H1 (cell line): ENCODE measurements at regions not wholly inside any gene's neighbourhood (a gene's known extent, or its start where the extent isn't known, plus 50 kb on each side); places are given as distances from the start of the nearest gene placed in this dataset.

ENCODE experiments used
- CTCF ChIA-PET: fragments of 300-600 bp; sonication (Branson Sonifier 250); formaldehyde crosslinking; loops from one replicate; lab custom pipeline; 2021; ENCODE audit not compliant: partially characterized antibody; lab: Charles Lee
- POLR2A ChIA-PET: fragments of 300-600 bp; sonication (Branson Sonifier 250); formaldehyde crosslinking; loops from one replicate; lab custom pipeline; 2021; ENCODE audit warnings: inconsistent platforms; ENCODE audit not compliant: partially characterized antibody; lab: Charles Lee
- DNase-seq, 2 experiments: peaks; one replicate each; pipeline versions ENCODE4 v3.0.0 to v3.0.0-alpha.2; 2010 to 2022; ENCODE audit warnings: low spot score in 2 of 2, low read depth in 1 of 2, mixed read lengths in 1 of 2
- FAIRE-seq: peaks from 2 replicates; lab custom pipeline; 2011; peaks lifted over from hg19 to GRCh38; lab: Jason Lieb, UNC
- H2AFZ ChIP-seq: 2 replicates; pipeline ENCODE4 v1.8.1; 2012; ENCODE audit warnings: low read length, inconsistent platforms
- H2AK5ac ChIP-seq: 2 replicates; pipeline ENCODE4 v1.6.1; 2013; ENCODE audit warnings: low read depth, low read length
- H2BK120ac ChIP-seq: replicated peaks from 2 replicates; pipeline ENCODE3; 2013; ENCODE audit warnings: low read depth, low read length, inconsistent platforms
- H2BK12ac ChIP-seq: 2 replicates; pipeline ENCODE4 v1.6.1; 2013; ENCODE audit warnings: low read depth, low read length
- H2BK15ac ChIP-seq: 2 replicates; pipeline ENCODE4 v1.6.1; 2013; ENCODE audit warnings: low read length
- H2BK20ac ChIP-seq: 2 replicates; pipeline ENCODE4 v1.6.1; 2013; ENCODE audit warnings: low read length
- H2BK5ac ChIP-seq: 2 replicates; pipeline ENCODE4 v1.6.1; 2013; ENCODE audit warnings: low read depth, low read length
- H3K14ac ChIP-seq: 2 replicates; pipeline ENCODE4 v1.6.1; 2013; ENCODE audit warnings: inconsistent platforms; ENCODE audit not compliant: insufficient read length
- H3K18ac ChIP-seq: 2 replicates; pipeline ENCODE4 v1.6.1; 2013; ENCODE audit warnings: low read length; ENCODE audit errors: extremely low read depth
- H3K23ac ChIP-seq: 2 replicates; pipeline ENCODE4 v1.6.1; 2013; ENCODE audit warnings: inconsistent platforms; ENCODE audit not compliant: insufficient read length
- H3K23me2 ChIP-seq: 2 replicates; pipeline ENCODE4 v1.6.1; 2013; ENCODE audit warnings: low read depth, low read length
- H3K27ac ChIP-seq: 2 replicates; pipeline ENCODE4 v1.6.1; 2011; ENCODE audit warnings: low read depth, low read length, inconsistent platforms
- H3K27me3 ChIP-seq, 4 experiments: replicated peaks in 1 of 4; 1 replicate in 1 of 4; 2 replicates in 3 of 4; pipeline versions ENCODE4 v1.6.1 to v1.8.1; 2011 to 2013; ENCODE audit warnings: low read length in 3 of 4, mild to moderate bottlenecking in 3 of 4, inconsistent platforms in 2 of 4, mixed read lengths in 2 of 4, moderate library complexity in 1 of 4; ENCODE audit not compliant: control insufficient read depth in 3 of 4, insufficient read depth in 3 of 4; ENCODE audit errors: extremely low read depth in 1 of 4
- H3K36me3 ChIP-seq, 4 experiments: 2 replicates each; pipeline versions ENCODE4 v1.6.1 to v1.8.1; 2011 to 2013; ENCODE audit warnings: mild to moderate bottlenecking in 4 of 4, low read length in 3 of 4, moderate library complexity in 2 of 4, control low read depth in 1 of 4, inconsistent platforms in 1 of 4; ENCODE audit not compliant: insufficient read depth in 4 of 4, control insufficient read depth in 2 of 4
- H3K4ac ChIP-seq: replicated peaks from 2 replicates; pipeline ENCODE3; 2013; ENCODE audit warnings: low read length, low read depth, mixed read lengths, inconsistent platforms; ENCODE audit not compliant: insufficient read length
- H3K4me1 ChIP-seq, 4 experiments: replicated peaks in 1 of 4; 1 replicate in 1 of 4; 2 replicates in 3 of 4; pipeline versions ENCODE4 v1.6.1 to v1.8.1; 2011 to 2013; ENCODE audit warnings: low read length in 3 of 4, inconsistent platforms in 2 of 4, mixed read lengths in 1 of 4; ENCODE audit not compliant: insufficient read depth in 4 of 4, control insufficient read depth in 3 of 4
- H3K4me2 ChIP-seq, 2 experiments: 2 replicates each; pipeline versions ENCODE4 v1.6.1 to v1.8.1; 2011 to 2013; ENCODE audit warnings: low read depth in 2 of 2, low read length in 2 of 2, control low read depth in 1 of 2, inconsistent platforms in 1 of 2, mild to moderate bottlenecking in 1 of 2; ENCODE audit not compliant: insufficient read depth in 1 of 2
- H3K4me3 ChIP-seq, 4 experiments: fragments of 200-600, 300-600 bp in 1 of 4; sonication (generic), shearing (Covaris generic), sonication (Bioruptor Twin) in 1 of 4; 2 replicates each; pipeline versions ENCODE4 v1.5.1 to v1.8.1; 2011 to 2016; ENCODE audit warnings: low read length in 4 of 4, low read depth in 3 of 4, control low read depth in 2 of 4, inconsistent platforms in 2 of 4, mild to moderate bottlenecking in 2 of 4, mixed read lengths in 1 of 4, moderate library complexity in 1 of 4; ENCODE audit not compliant: insufficient read depth in 2 of 4; ENCODE audit errors: extremely low read depth in 1 of 4
- H3K56ac ChIP-seq: replicated peaks from 2 replicates; pipeline ENCODE3; 2013; ENCODE audit warnings: low read depth, mild to moderate bottlenecking, mixed read lengths, low read length, inconsistent platforms; ENCODE audit not compliant: insufficient read length
- H3K79me1 ChIP-seq: 2 replicates; pipeline ENCODE4 v1.6.1; 2013; ENCODE audit warnings: low read depth, low read length, control low read depth
- H3K79me2 ChIP-seq, 2 experiments: 2 replicates each; pipeline versions ENCODE4 v1.6.1 to v1.8.1; 2012 to 2013; ENCODE audit warnings: low read length in 2 of 2, mild to moderate bottlenecking in 2 of 2, inconsistent platforms in 1 of 2; ENCODE audit not compliant: insufficient read depth in 2 of 2, control insufficient read depth in 1 of 2
- H3K9ac ChIP-seq, 4 experiments: replicated peaks in 1 of 4; 1 replicate in 1 of 4; 2 replicates in 3 of 4; pipeline versions ENCODE4 v1.6.1 to v1.8.1; 2011 to 2013; ENCODE audit warnings: low read depth in 3 of 4, low read length in 3 of 4, control low read depth in 2 of 4, mild to moderate bottlenecking in 2 of 4, moderate library complexity in 2 of 4, inconsistent platforms in 1 of 4; ENCODE audit errors: extremely low read depth in 1 of 4
- H3K9me3 ChIP-seq, 2 experiments: 2 replicates each; pipeline versions ENCODE4 v1.6.1 to v1.8.1; 2012 to 2013; ENCODE audit warnings: mild to moderate bottlenecking in 2 of 2, moderate library complexity in 2 of 2, control low read depth in 1 of 2, inconsistent platforms in 1 of 2, low read depth in 1 of 2, low read length in 1 of 2, mixed read lengths in 1 of 2; ENCODE audit not compliant: insufficient read depth in 2 of 2
- H4K20me1 ChIP-seq, 2 experiments: replicated peaks in 1 of 2; 2 replicates each; pipeline versions ENCODE3 to v1.8.1; 2011 to 2013; ENCODE audit warnings: inconsistent platforms in 2 of 2, low read length in 2 of 2, mild to moderate bottlenecking in 1 of 2; ENCODE audit not compliant: insufficient read depth in 2 of 2, control insufficient read depth in 1 of 2
- H4K5ac ChIP-seq: 2 replicates; pipeline ENCODE4 v1.6.1; 2013; ENCODE audit warnings: low read length, low read depth, mixed read lengths, inconsistent platforms; ENCODE audit not compliant: insufficient read length
- H4K8ac ChIP-seq: 2 replicates; pipeline ENCODE4 v1.8.0; 2013; ENCODE audit warnings: mild to moderate bottlenecking, moderate library complexity, low read length, inconsistent platforms; ENCODE audit not compliant: insufficient read depth; ENCODE audit errors: extremely low read depth
- H4K91ac ChIP-seq: replicated peaks from 2 replicates; pipeline ENCODE3; 2013; ENCODE audit warnings: low read length, mixed read lengths, inconsistent platforms; ENCODE audit not compliant: insufficient read length
- ATF3 ChIP-seq: IDR thresholded peaks from 2 replicates; pipeline ENCODE4 v1.6.1; 2011; ENCODE audit warnings: low read depth, mild to moderate bottlenecking, low read length; ENCODE audit not compliant: insufficient read depth
- BCL11A ChIP-seq, 2 experiments: IDR thresholded peaks; one replicate each; pipeline ENCODE4 v1.6.1; 2011; ENCODE audit warnings: low read depth in 2 of 2, low read length in 2 of 2, mild to moderate bottlenecking in 2 of 2
- BRCA1 ChIP-seq: IDR thresholded peaks from 2 replicates; pipeline ENCODE4 v1.6.1; 2012; ENCODE audit warnings: low read depth, low read length, improper control_type of control experiment
- CBX8 ChIP-seq: fragments of 300-800, 300-1000 bp; sonication (generic); IDR thresholded peaks from 2 replicates; pipeline ENCODE4 v1.7.1; 2016; ENCODE audit warnings: low read depth, low read length, borderline replicate concordance
- EGR1 ChIP-seq: IDR thresholded peaks from 2 replicates; pipeline ENCODE4 v1.6.1; 2011; ENCODE audit warnings: low read depth, low read length, borderline replicate concordance
- FOSL1 ChIP-seq: IDR thresholded peaks from 2 replicates; pipeline ENCODE4 v1.6.1; 2011; ENCODE audit warnings: mild to moderate bottlenecking, low read depth, low read length, moderate library complexity; ENCODE audit not compliant: insufficient read depth
- KDM4A ChIP-seq: IDR thresholded peaks from one replicate; pipeline ENCODE4 v1.7.1; 2012; ENCODE audit warnings: low read depth, mild to moderate bottlenecking, moderate library complexity, low read length, inconsistent platforms; ENCODE audit not compliant: severe bottlenecking
- PHF8 ChIP-seq: fragments of 200-600 bp; sonication (generic); conservative IDR thresholded peaks from 2 replicates; pipeline ENCODE4 v1.7.1; 2012; ENCODE audit warnings: low read depth, mild to moderate bottlenecking, inconsistent platforms, low read length, moderate library complexity
- RAD21 ChIP-seq, 2 experiments: IDR thresholded peaks in 1 of 2; conservative IDR thresholded peaks in 1 of 2; 2 replicates each; pipeline ENCODE4 v1.6.1; 2011; ENCODE audit warnings: low read depth in 2 of 2, low read length in 2 of 2, improper control_type of control experiment in 1 of 2, inconsistent platforms in 1 of 2, mild to moderate bottlenecking in 1 of 2, moderate library complexity in 1 of 2
- RFX5 ChIP-seq: IDR thresholded peaks from 2 replicates; pipeline ENCODE4 v1.6.1; 2011; ENCODE audit warnings: low read depth, low read length, improper control_type of control experiment, borderline replicate concordance
- RXRA ChIP-seq: IDR thresholded peaks from 2 replicates; pipeline ENCODE4 v1.6.1; 2011; ENCODE audit warnings: low read depth, mild to moderate bottlenecking, low read length, moderate library complexity; ENCODE audit not compliant: insufficient read depth
- SP1 ChIP-seq: IDR thresholded peaks from 2 replicates; pipeline ENCODE4 v1.6.1; 2011; ENCODE audit warnings: low read depth, low read length
- SP4 ChIP-seq: IDR thresholded peaks from 2 replicates; pipeline ENCODE4 v1.6.1; 2012; ENCODE audit warnings: low read length, inconsistent platforms
- SRF ChIP-seq: IDR thresholded peaks from 2 replicates; pipeline ENCODE4 v1.6.1; 2011; ENCODE audit warnings: mild to moderate bottlenecking, low read depth, low read length, moderate library complexity
- WGBS, 2 experiments: shearing (Covaris generic) in 1 of 2; methylation state at CpG; one replicate each; pipeline versions ENCODE4 v1.1.6 to v1.1.7; 2013 to 2015; ENCODE audit warnings: low lambda C conversion rate in 2 of 2, mixed read lengths in 2 of 2, inconsistent platforms in 1 of 2, low coverage in 1 of 2, missing lambda C conversion rate in 1 of 2; ENCODE audit not compliant: insufficient replicate concordance in 2 of 2, insufficient coverage in 1 of 2, insufficient read length in 1 of 2; ENCODE audit errors: extremely low coverage in 1 of 2, missing lambda C conversion rate in 1 of 2; 5-methylcytosine and 5-hydroxymethylcytosine counted together

GRCh38 chr12:92213166-92213565, 67.5 kb upstream of the BTG1 start:
- Histone ChIP-seq H2BK15ac (no peak overlapping the region), H4K20me1 (no peaks in the 10 kb centered on the region), H3K23ac (no peak overlapping the region), H2AFZ (no peak overlapping the region), H3K9ac (no peak overlapping the region), H3K27me3 (no peaks in the 10 kb centered on the region), H3K18ac (no peak overlapping the region), H3K4ac (no peak overlapping the region), H3K79me1 (no peaks in the 10 kb centered on the region), H2BK120ac (peak overlapping the region; percentile 66), H3K27ac (no peak overlapping the region), H4K8ac (no peak overlapping the region), H3K79me2 (no peaks in the 10 kb centered on the region), H4K5ac (no peak overlapping the region), H3K23me2 (no peaks in the 10 kb centered on the region), H3K56ac (no peak overlapping the region), H4K91ac (no peak overlapping the region), H3K4me3 (no peak overlapping the region), H2BK20ac (no peak overlapping the region), H3K4me2 (no peak overlapping the region), H3K9me3 (no peaks in the 10 kb centered on the region), H3K36me3 (no peaks in the 10 kb centered on the region), H2BK12ac (no peak overlapping the region), H2AK5ac (no peak overlapping the region), H3K14ac (no peak overlapping the region), H2BK5ac (no peak overlapping the region), H3K4me1 (no peaks in the 10 kb centered on the region)
- DNase-seq (no peak), FAIRE-seq (no peak)
- ChIA-PET POLR2A (no interaction called here), CTCF (interaction anchor here (1.1 to 1.5 kb wide), 2 partner anchors 10 to 13 kb away, joined by 3 to 4 read pairs; no protein-coding TSS in a partner anchor)
- 85% methylated on average over 2 of the region's 2 CpGs; no CpG with 5 or more reads in 1 of the 2 experiments for WGBS, 2 experiments
- TF ChIP-seq CBX8 (no peak), ATF3 (no peak), RXRA (no peak), SP4 (no peak), FOSL1 (no peak), RFX5 (no peak), BCL11A (IDR thresholded peaks at IDR 0.05; ENCODE audit: low read depth in 2 of 2, low read length in 2 of 2) (no peak), BRCA1 (no peak), RAD21 (IDR thresholded peaks at IDR 0.05 in 1 of 2, conservative IDR thresholded peaks at IDR 0.05 in 1 of 2; ENCODE audit: low read depth in 2 of 2, low read length in 2 of 2) (no peak), SP1 (no peak), PHF8 (no peak), SRF (no peak), EGR1 (no peak), KDM4A (no peak)
